ENCODE measurements at regions not wholly inside any gene's neighbourhood (a gene's known extent, or its start where the extent isn't known, plus 50 kb on each side); places are given as distances from the start of the nearest gene placed in this dataset.

- Histone ChIP-seq H4K20me1 (ENCODE audit: insufficient read depth) (no peaks in the 10 kb centered on the region), H3K27me3 (ENCODE audit: insufficient read depth, low read length) (no peaks in the 10 kb centered on the region), H3K36me3 (ENCODE audit: control insufficient read depth in 1 of 2, insufficient read depth in 2 of 2, low read length in 2 of 2) (no peaks in the 10 kb centered on the region), H3K9me2 (ENCODE audit: insufficient read depth) (no peaks in the 10 kb centered on the region), H3K4me3 (replicated peaks in 1 of 2; ENCODE audit: low read depth in 1 of 2, low read length in 2 of 2) (no peak overlapping the region), H3K9me3 (ENCODE audit: control insufficient read depth in 1 of 2, insufficient read depth in 1 of 2, low read depth in 1 of 2, low read length in 2 of 2) (no peaks in the 10 kb centered on the region), H3K79me2 (ENCODE audit: insufficient read depth, low read length) (no peaks in the 10 kb centered on the region), H3K27ac (ENCODE audit: low read depth, low read length) (no peak overlapping the region), H3K4me2 (ENCODE audit: low read length) (no peak overlapping the region), H3K9ac (ENCODE audit: low read length) (no peak overlapping the region), H2AFZ (ENCODE audit: low read depth, low read length, poor library complexity, severe bottlenecking) (no peak overlapping the region), H3K4me1 (ENCODE audit: control insufficient read depth in 1 of 2, insufficient read depth in 2 of 2, low read length in 2 of 2) (no peaks in the 10 kb centered on the region)
- TF ChIP-seq CBX3 (IDR thresholded peaks at IDR 0.05; ENCODE audit: low read depth), result no peak
- TF ChIP-seq ELF1 (IDR thresholded peaks at IDR 0.05; ENCODE audit: borderline replicate concordance, low read depth), result no peak
- TF ChIP-seq JUND (IDR thresholded peaks at IDR 0.05), result no peak
- ChIA-PET RAD21 (ENCODE audit: low non-redundant PET in 1 of 2, low total read pairs in 2 of 2, uncharacterized antibody in 2 of 2, unreplicated experiment in 2 of 2) (no interaction called here), POLR2A (no interaction called here), CTCF (no interaction called here)
- DNase-seq (ENCODE audit: low read depth, low spot score), result no peak
- no TSS peak for BruUV-seq (replicated peaks)
- no peak for ATAC-seq
- intact Hi-C loops (cut with micrococcal nuclease), result loop anchor here (1.0 kb wide), 1 partner anchor 42 kb away; no protein-coding TSS in a partner anchor
These were observed 253.8 kb downstream of the ENC1 start for GRCh38 chr5:74386571-74387334.

DNA sequence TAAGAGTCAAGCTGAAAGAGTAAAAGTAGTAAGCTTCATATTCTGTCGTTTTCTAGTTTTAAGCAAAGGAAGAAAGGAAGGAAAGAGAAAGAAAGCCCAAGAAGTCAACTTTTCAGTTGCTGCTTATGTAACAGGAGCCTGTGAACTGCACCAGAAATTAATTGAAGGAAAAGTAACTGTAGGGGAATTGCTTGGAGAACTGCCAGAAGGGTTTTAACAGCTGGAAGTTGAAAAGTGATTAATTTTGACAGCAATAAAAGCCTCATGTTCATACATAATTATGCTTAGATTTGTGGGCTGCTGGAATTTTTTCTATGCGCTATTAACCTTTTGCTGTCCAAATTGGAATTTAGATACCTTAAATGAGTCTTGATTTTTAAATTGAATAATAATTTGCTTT, 255.7 kb downstream of the ENC1 start:
- H3K4me2 ChIP-seq (ENCODE audit: low read length), result no peak overlapping the region
- no peak for DNase-seq (ENCODE audit: low read depth, low spot score)
- no peak overlapping the region for H3K27ac ChIP-seq (ENCODE audit: low read depth, low read length)
- no peak for ATAC-seq
- ChIA-PET POLR2A (no interaction called here), CTCF (no interaction called here), RAD21 (ENCODE audit: low non-redundant PET in 1 of 2, low total read pairs in 2 of 2, uncharacterized antibody in 2 of 2, unreplicated experiment in 2 of 2) (no interaction called here)
- BruUV-seq (replicated peaks), result no TSS peak
- H3K36me3 ChIP-seq (ENCODE audit: control insufficient read depth in 1 of 2, insufficient read depth in 2 of 2, low read length in 2 of 2), result no peaks in the 10 kb centered on the region
- H3K4me1 ChIP-seq (ENCODE audit: control insufficient read depth in 1 of 2, insufficient read depth in 2 of 2, low read length in 2 of 2), result no peaks in the 10 kb centered on the region
- H4K20me1 ChIP-seq (ENCODE audit: insufficient read depth), result no peaks in the 10 kb centered on the region
- no peaks in the 10 kb centered on the region for H3K79me2 ChIP-seq (ENCODE audit: insufficient read depth, low read length)
- intact Hi-C loops (cut with micrococcal nuclease), result no loop called here
- no peak overlapping the region for H3K4me3 ChIP-seq (replicated peaks in 1 of 2; ENCODE audit: low read depth in 1 of 2, low read length in 2 of 2)
- TF ChIP-seq SP1 (IDR thresholded peaks at IDR 0.05; ENCODE audit: low read depth) (no peak), YY1 (IDR thresholded peaks at IDR 0.05; ENCODE audit: extremely low read depth, insufficient replicate concordance, low read depth, low read length) (no peak), SIN3A (IDR thresholded peaks at IDR 0.05; ENCODE audit: low read depth) (no peak), CEBPB (IDR thresholded peaks at IDR 0.05; ENCODE audit: low read depth) (no peak), RAD21 (IDR thresholded peaks at IDR 0.05; ENCODE audit: low read depth) (no peak), EZH2phosphoT487 (IDR thresholded peaks at IDR 0.05; ENCODE audit: borderline replicate concordance) (no peak), ELF1 (IDR thresholded peaks at IDR 0.05; ENCODE audit: borderline replicate concordance, low read depth) (no peak), POLR2AphosphoS5 (IDR thresholded peaks at IDR 0.05; ENCODE audit: low read depth, low read length) (no peak), JUND (IDR thresholded peaks at IDR 0.05) (no peak), ZNF274 (IDR thresholded peaks at IDR 0.05; ENCODE audit: low read depth, low read length) (no peak)
- TF ChIP-seq, protein P1, sequence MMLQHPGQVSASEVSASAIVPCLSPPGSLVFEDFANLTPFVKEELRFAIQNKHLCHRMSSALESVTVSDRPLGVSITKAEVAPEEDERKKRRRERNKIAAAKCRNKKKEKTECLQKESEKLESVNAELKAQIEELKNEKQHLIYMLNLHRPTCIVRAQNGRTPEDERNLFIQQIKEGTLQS (IDR thresholded peaks at IDR 0.05), result no peak
- TF ChIP-seq, protein P2, sequence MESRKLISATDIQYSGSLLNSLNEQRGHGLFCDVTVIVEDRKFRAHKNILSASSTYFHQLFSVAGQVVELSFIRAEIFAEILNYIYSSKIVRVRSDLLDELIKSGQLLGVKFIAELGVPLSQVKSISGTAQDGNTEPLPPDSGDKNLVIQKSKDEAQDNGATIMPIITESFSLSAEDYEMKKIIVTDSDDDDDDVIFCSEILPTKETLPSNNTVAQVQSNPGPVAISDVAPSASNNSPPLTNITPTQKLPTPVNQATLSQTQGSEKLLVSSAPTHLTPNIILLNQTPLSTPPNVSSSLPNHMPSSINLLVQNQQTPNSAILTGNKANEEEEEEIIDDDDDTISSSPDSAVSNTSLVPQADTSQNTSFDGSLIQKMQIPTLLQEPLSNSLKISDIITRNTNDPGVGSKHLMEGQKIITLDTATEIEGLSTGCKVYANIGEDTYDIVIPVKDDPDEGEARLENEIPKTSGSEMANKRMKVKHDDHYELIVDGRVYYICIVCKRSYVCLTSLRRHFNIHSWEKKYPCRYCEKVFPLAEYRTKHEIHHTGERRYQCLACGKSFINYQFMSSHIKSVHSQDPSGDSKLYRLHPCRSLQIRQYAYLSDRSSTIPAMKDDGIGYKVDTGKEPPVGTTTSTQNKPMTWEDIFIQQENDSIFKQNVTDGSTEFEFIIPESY (IDR thresholded peaks at IDR 0.05; ENCODE audit: extremely low read depth, insufficient replicate concordance, low read length), result no peak
- TF ChIP-seq, protein P3, sequence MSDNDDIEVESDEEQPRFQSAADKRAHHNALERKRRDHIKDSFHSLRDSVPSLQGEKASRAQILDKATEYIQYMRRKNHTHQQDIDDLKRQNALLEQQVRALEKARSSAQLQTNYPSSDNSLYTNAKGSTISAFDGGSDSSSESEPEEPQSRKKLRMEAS (IDR thresholded peaks at IDR 0.05), result no peak
- TF ChIP-seq, protein P4, sequence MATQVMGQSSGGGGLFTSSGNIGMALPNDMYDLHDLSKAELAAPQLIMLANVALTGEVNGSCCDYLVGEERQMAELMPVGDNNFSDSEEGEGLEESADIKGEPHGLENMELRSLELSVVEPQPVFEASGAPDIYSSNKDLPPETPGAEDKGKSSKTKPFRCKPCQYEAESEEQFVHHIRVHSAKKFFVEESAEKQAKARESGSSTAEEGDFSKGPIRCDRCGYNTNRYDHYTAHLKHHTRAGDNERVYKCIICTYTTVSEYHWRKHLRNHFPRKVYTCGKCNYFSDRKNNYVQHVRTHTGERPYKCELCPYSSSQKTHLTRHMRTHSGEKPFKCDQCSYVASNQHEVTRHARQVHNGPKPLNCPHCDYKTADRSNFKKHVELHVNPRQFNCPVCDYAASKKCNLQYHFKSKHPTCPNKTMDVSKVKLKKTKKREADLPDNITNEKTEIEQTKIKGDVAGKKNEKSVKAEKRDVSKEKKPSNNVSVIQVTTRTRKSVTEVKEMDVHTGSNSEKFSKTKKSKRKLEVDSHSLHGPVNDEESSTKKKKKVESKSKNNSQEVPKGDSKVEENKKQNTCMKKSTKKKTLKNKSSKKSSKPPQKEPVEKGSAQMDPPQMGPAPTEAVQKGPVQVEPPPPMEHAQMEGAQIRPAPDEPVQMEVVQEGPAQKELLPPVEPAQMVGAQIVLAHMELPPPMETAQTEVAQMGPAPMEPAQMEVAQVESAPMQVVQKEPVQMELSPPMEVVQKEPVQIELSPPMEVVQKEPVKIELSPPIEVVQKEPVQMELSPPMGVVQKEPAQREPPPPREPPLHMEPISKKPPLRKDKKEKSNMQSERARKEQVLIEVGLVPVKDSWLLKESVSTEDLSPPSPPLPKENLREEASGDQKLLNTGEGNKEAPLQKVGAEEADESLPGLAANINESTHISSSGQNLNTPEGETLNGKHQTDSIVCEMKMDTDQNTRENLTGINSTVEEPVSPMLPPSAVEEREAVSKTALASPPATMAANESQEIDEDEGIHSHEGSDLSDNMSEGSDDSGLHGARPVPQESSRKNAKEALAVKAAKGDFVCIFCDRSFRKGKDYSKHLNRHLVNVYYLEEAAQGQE (IDR thresholded peaks at IDR 0.05; ENCODE audit: low read depth), result no peak
- no peaks in the 10 kb centered on the region for H3K9me3 ChIP-seq (ENCODE audit: control insufficient read depth in 1 of 2, insufficient read depth in 1 of 2, low read depth in 1 of 2, low read length in 2 of 2)
- H2AFZ ChIP-seq (ENCODE audit: low read depth, low read length, poor library complexity, severe bottlenecking), result no peak overlapping the region
- H3K27me3 ChIP-seq (ENCODE audit: insufficient read depth, low read length), result no peaks in the 10 kb centered on the region
- no peaks in the 10 kb centered on the region for H3K9me2 ChIP-seq (ENCODE audit: insufficient read depth)
- no peak overlapping the region for H3K9ac ChIP-seq (ENCODE audit: low read length)
